Endodermal cell (in vitro differentiated cells): ENCODE measurements at regions not wholly inside any gene's neighbourhood (a gene's known extent, or its start where the extent isn't known, plus 50 kb on each side); places are given as distances from the start of the nearest gene placed in this dataset.

ENCODE experiments used
- DNase-seq: peaks from one replicate; pipeline ENCODE4 v3.0.0-alpha.2; 2017
- H3K27ac ChIP-seq: 2 replicates; pipeline ENCODE4 v1.5.1; 2013; ENCODE audit warnings: mild to moderate bottlenecking, low read depth, low read length, moderate library complexity
- H3K27me3 ChIP-seq: 2 replicates; pipeline ENCODE4 v1.6.1; 2013; ENCODE audit warnings: mild to moderate bottlenecking, low read length, moderate library complexity; ENCODE audit not compliant: insufficient read depth, control insufficient read depth, poor library complexity, severe bottlenecking
- H3K36me3 ChIP-seq: 2 replicates; pipeline ENCODE4 v1.7.0; 2013; ENCODE audit warnings: mild to moderate bottlenecking, low read length, moderate library complexity; ENCODE audit not compliant: control insufficient read depth, insufficient read depth
- H3K4me1 ChIP-seq: one replicate; pipeline ENCODE4 v1.7.0; 2013; ENCODE audit warnings: low read length; ENCODE audit not compliant: control insufficient read depth, insufficient read depth
- H3K4me3 ChIP-seq: 2 replicates; pipeline ENCODE4 v1.5.1; 2013; ENCODE audit warnings: mild to moderate bottlenecking, low read length, moderate library complexity
- H3K9ac ChIP-seq: 2 replicates; pipeline ENCODE4 v1.6.1; 2013; ENCODE audit warnings: mild to moderate bottlenecking, low read length, moderate library complexity; ENCODE audit not compliant: poor library complexity, severe bottlenecking; ENCODE audit errors: extremely low read depth
- H3K9me3 ChIP-seq: 2 replicates; pipeline ENCODE4 v1.6.1; 2013; ENCODE audit warnings: mild to moderate bottlenecking, low read length, moderate library complexity; ENCODE audit not compliant: control insufficient read depth
- H3K27ac Mint-ChIP-seq: 2 replicates; pipeline ENCODE4 v1.8.0; 2020; ENCODE audit warnings: mixed read lengths
- H3K27me3 Mint-ChIP-seq: 2 replicates; pipeline ENCODE4 v1.8.0; 2021; ENCODE audit warnings: mild to moderate bottlenecking, mixed read lengths; ENCODE audit not compliant: insufficient read depth
- H3K36me3 Mint-ChIP-seq: 2 replicates; pipeline ENCODE4 v1.8.0; 2020; ENCODE audit warnings: low read depth, mixed read lengths
- H3K4me1 Mint-ChIP-seq: 2 replicates; pipeline ENCODE4 v1.8.0; 2020; ENCODE audit warnings: mixed read lengths
- H3K4me3 Mint-ChIP-seq: 2 replicates; pipeline ENCODE4 v1.8.0; 2020; ENCODE audit warnings: mild to moderate bottlenecking, moderate library complexity, mixed read lengths
- H3K9me3 Mint-ChIP-seq: 2 replicates; pipeline ENCODE4 v1.8.0; 2020; ENCODE audit warnings: mild to moderate bottlenecking, mixed read lengths
- WGBS, 2 experiments: methylation state at CpG; one replicate each; pipeline versions ENCODE4 v1.1.5 to v1.1.7; 2013; ENCODE audit warnings: missing lambda C conversion rate in 2 of 2, mixed read lengths in 1 of 2; ENCODE audit not compliant: insufficient coverage in 1 of 2, insufficient read length in 1 of 2; 5-methylcytosine and 5-hydroxymethylcytosine counted together
- TF ChIP-seq, protein P1 (sequence below): fragments of 200-600 bp; sonication (generic); conservative IDR thresholded peaks from 2 replicates; pipeline ENCODE4 v1.5.0; 2021; ENCODE audit warnings: antibody characterized with exemption, mild to moderate bottlenecking

DNA sequence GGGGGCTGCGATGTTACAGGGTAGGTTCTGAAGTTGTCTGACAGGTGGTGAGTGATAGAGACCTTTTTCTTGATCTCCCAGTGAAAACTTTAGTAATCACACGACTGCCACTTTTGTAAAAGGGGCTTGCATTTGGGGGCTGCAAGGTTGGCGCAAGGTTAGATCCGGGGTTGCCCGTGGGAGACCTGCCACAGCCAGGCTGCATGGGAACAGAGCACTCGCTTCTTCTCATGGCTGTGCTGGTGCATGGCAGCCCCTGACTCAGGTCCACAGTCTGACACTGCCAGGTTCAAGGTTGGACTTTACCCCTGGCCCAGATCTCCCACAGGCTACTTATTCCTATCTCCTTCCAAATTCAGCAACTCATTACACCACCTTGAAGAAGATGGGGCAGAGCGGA lies 1190.4 kb downstream of the UQCRFS1 start:
- H3K27me3 ChIP-seq, result no peaks in the 10 kb centered on the region
- no peaks in the 10 kb centered on the region for H3K27me3 Mint-ChIP-seq
- peaks cover 13% of the 10 kb centered on the region for H3K4me1 ChIP-seq
- H3K9me3 ChIP-seq, result no peaks in the 10 kb centered on the region
- H3K9ac ChIP-seq, result no peak overlapping the region
- WGBS, 2 experiments, result 88 to 100% methylated on average over 2 to 7 of the region's 7 CpGs
- H3K9me3 Mint-ChIP-seq, result no peaks in the 10 kb centered on the region
- no peak overlapping the region for H3K4me3 Mint-ChIP-seq
- no peaks in the 10 kb centered on the region for H3K36me3 Mint-ChIP-seq
- no peaks in the 10 kb centered on the region for H3K36me3 ChIP-seq
- H3K27ac Mint-ChIP-seq, result no peak overlapping the region
- TF ChIP-seq, protein P1, sequence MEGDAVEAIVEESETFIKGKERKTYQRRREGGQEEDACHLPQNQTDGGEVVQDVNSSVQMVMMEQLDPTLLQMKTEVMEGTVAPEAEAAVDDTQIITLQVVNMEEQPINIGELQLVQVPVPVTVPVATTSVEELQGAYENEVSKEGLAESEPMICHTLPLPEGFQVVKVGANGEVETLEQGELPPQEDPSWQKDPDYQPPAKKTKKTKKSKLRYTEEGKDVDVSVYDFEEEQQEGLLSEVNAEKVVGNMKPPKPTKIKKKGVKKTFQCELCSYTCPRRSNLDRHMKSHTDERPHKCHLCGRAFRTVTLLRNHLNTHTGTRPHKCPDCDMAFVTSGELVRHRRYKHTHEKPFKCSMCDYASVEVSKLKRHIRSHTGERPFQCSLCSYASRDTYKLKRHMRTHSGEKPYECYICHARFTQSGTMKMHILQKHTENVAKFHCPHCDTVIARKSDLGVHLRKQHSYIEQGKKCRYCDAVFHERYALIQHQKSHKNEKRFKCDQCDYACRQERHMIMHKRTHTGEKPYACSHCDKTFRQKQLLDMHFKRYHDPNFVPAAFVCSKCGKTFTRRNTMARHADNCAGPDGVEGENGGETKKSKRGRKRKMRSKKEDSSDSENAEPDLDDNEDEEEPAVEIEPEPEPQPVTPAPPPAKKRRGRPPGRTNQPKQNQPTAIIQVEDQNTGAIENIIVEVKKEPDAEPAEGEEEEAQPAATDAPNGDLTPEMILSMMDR, result no peak
- no peak overlapping the region for H3K4me3 ChIP-seq
- H3K4me1 Mint-ChIP-seq, result peaks cover 37% of the 10 kb centered on the region
- no peak overlapping the region for H3K27ac ChIP-seq
- DNase-seq, result no peak

DNA sequence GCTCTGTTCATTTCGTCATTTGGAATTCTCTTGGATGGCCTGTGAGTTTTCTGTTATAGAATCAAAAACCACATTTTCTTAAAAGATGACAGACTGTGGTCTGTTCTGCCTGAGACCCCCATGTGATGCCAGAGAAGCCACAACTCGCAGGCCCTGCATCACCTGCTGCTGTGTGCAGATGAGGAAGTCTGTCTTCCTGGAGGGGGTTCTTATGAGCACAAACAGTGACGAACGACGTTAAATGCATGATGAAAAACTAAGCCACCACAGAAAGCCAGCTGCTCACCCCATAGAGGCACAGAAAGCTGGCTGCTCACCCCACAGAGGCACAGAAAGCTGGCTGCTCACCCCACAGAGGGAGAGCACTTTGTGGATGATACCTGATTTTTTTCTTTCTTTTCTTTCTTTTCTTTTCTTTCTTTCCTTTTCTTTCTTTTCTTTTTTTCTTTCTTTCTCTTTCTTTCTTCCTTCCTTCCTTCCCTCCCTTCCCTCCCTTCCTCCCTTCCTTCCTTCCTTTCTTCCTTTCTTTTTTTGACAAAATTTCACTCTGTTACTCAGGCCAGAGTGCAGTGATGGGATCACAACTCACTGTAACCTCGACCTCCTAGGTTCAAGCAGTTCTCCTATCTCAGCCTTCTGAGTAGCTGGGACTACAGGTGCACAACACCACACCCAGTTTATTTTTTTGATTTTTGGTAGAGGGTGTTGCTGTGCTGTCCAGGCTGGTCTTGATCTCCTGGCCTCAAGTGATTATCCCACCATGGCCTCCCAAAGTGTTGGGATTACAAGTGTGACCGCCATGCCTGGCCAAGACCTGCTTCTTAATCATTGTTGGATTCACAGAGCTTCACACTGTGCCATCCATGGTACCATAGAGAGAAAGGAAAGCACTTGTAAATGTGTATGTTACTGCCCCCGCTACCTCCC lies 1191.4 kb downstream of the UQCRFS1 start:
- H3K9me3 Mint-ChIP-seq, result no peaks in the 10 kb centered on the region
- no peak overlapping the region for H3K9ac ChIP-seq
- H3K36me3 ChIP-seq, result no peaks in the 10 kb centered on the region
- no peak overlapping the region for H3K4me3 Mint-ChIP-seq
- no peak overlapping the region for H3K27ac ChIP-seq
- no peak overlapping the region for H3K4me3 ChIP-seq
- TF ChIP-seq, protein P1, result no peak
- no peaks in the 10 kb centered on the region for H3K9me3 ChIP-seq
- WGBS, 2 experiments, result 90 to 94% methylated on average over 5 to 8 of the region's 8 CpGs
- H3K4me1 Mint-ChIP-seq, result peaks cover 34% of the 10 kb centered on the region
- H3K4me1 ChIP-seq, result peaks cover 13% of the 10 kb centered on the region
- no peak for DNase-seq
- H3K36me3 Mint-ChIP-seq, result no peaks in the 10 kb centered on the region
- no peaks in the 10 kb centered on the region for H3K27me3 Mint-ChIP-seq
- H3K27me3 ChIP-seq, result no peaks in the 10 kb centered on the region
- no peak overlapping the region for H3K27ac Mint-ChIP-seq

DNA sequence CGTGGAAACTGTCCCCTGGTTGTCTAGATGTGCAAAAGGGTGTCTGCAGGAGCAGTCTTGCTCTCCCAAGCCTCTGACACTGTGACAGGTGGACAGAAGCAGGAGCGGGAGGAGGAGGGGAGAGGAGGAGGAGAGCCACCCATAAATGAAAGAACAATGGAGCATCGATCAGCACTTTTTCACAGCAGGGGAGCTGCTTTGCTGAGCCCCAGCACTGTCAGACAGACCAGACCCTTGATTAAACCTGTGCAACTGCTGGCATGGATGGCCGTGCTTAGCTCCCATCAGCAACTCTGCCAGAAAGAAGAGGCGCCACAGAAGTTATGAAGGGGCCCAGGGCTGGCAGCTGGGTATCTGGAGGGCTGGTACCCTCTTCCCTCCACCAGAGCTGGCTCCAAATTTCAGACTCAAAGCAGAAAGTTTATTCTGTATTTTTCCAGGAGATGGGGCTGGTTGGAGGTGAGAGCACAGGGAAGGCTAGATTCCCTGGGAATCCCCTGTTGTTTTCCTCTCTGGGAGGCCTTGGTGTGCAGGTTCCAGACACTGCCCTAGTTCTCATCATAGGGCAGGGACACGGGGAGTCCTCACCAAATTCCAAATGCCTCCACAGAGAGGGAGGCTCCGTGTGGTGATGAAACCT lies 1192.2 kb downstream of the UQCRFS1 start:
- H3K27ac ChIP-seq, result no peak overlapping the region
- peak; percentile 55 for DNase-seq
- TF ChIP-seq, protein P1, result no peak

More for the DNA sequence above, 1192.2 kb downstream of the UQCRFS1 start:
- H3K4me1 Mint-ChIP-seq, result peaks cover 33% of the 10 kb centered on the region
- 82 to 93% methylated on average over 3 to 7 of the region's 7 CpGs for WGBS, 2 experiments
- no peaks in the 10 kb centered on the region for H3K9me3 Mint-ChIP-seq
- H3K27ac Mint-ChIP-seq, result no peak overlapping the region
- Histone ChIP-seq H3K4me1 (peaks cover 13% of the 10 kb centered on the region), H3K4me3 (no peak overlapping the region), H3K9me3 (no peaks in the 10 kb centered on the region), H3K9ac (no peak overlapping the region), H3K27me3 (no peaks in the 10 kb centered on the region), H3K36me3 (no peaks in the 10 kb centered on the region)
- no peak overlapping the region for H3K4me3 Mint-ChIP-seq
- H3K36me3 Mint-ChIP-seq, result no peaks in the 10 kb centered on the region
- no peaks in the 10 kb centered on the region for H3K27me3 Mint-ChIP-seq
